ENCODE measurements at regions not wholly inside any gene's neighbourhood (a gene's known extent, or its start where the extent isn't known, plus 50 kb on each side); places are given as distances from the start of the nearest gene placed in this dataset.

GRCh38 chr10:36473122-36473521 lies 652.3 kb upstream of the ANKRD30A start:
- TF ChIP-seq POLR2A (IDR thresholded peaks at IDR 0.05; ENCODE audit: low read depth, low read length) (no peak), TAF1 (IDR thresholded peaks at IDR 0.05; ENCODE audit: borderline replicate concordance, low read depth, low read length) (no peak)

All from GM12892 (cell line).